ENCODE measurements at regions not wholly inside any gene's neighbourhood (a gene's known extent, or its start where the extent isn't known, plus 50 kb on each side); places are given as distances from the start of the nearest gene placed in this dataset.

DNA sequence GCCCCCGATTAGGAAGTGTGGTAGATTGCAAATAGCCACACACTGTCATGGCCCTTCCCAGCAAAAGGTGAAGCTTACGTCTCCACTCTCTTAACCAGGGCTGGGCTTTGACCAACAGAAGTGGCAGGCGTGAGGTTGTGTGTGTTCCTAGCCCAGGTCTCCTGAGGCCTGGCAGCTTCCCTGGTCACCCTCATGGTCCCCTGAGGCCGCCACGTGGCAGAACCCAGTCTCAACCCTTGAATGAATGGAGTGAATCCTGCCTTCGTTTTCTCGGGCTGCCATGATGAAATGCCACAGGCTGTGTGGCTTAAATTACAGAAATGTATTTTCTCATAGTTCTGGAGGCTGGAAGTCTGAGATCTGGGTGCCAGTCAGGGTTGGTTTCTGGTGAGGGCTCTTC is 370.4 kb downstream of the IRX2 start:
- Histone ChIP-seq H4K20me1 (ENCODE audit: insufficient read depth, low read length) (no peaks in the 10 kb centered on the region), H3K9ac (ENCODE audit: low read length) (no peak overlapping the region), H3K36me3 (ENCODE audit: insufficient read depth, low read length) (no peaks in the 10 kb centered on the region), H3K4me1 (ENCODE audit: insufficient read depth, low read length) (no peaks in the 10 kb centered on the region), H3K4me2 (ENCODE audit: low read length) (no peak overlapping the region), H3K79me2 (ENCODE audit: insufficient read depth, low read length) (no peaks in the 10 kb centered on the region), H3K4me3 (ENCODE audit: insufficient read depth, low read depth, low read length) (no peak overlapping the region), H3K27ac (ENCODE audit: low read depth, low read length) (no peak overlapping the region), H2AFZ (ENCODE audit: low read depth, low read length) (no peak overlapping the region), H3K9me3 (ENCODE audit: insufficient read depth, low read depth, low read length) (peaks cover 3% of the 10 kb centered on the region), H3K27me3 (ENCODE audit: insufficient read depth, low read length) (no peaks in the 10 kb centered on the region)
- FAIRE-seq (no peak), DNase-seq (ENCODE audit: low read depth) (no peak)
- Mint-ChIP-seq H3K27ac (ENCODE audit: unreplicated experiment) (no peak overlapping the region), H3K4me3 (ENCODE audit: unreplicated experiment) (no peak overlapping the region), H3K9me3 (ENCODE audit: unreplicated experiment) (peaks cover 5% of the 10 kb centered on the region), H3K4me1 (ENCODE audit: low read depth, unreplicated experiment) (no peaks in the 10 kb centered on the region), H3K27me3 (ENCODE audit: low read depth, unreplicated experiment) (peaks cover 51% of the 10 kb centered on the region), H3K36me3 (ENCODE audit: low read depth, unreplicated experiment) (no peaks in the 10 kb centered on the region)
- TF ChIP-seq CTCF (IDR thresholded peaks at IDR 0.05; ENCODE audit: insufficient read depth, low read depth, low read length) (no peak), EZH2 (IDR thresholded peaks at IDR 0.05; ENCODE audit: insufficient read depth, low read length) (no peak)

DNA sequence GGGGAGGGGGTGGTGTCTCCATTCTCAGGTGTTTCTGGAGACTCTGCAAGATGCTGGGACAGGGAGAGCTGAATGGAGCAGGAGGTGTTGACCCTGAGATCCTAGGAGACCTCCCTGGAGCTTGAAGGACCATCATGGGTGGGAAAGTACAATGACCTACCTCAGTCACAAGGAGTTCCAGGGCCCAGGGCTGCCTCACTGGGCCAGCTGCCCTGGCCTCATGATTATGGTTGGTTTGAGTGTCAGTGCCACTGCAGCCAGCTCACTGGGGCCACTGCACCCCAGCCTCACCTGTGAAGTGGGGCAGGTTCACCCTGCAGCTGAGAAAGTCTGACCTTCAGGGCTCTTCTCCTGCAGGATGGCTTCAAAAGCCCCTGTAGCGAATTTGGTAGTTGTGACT is 372.5 kb downstream of the IRX2 start:
- Histone ChIP-seq H3K4me2 (ENCODE audit: low read length) (no peak overlapping the region), H3K4me1 (ENCODE audit: insufficient read depth, low read length) (no peaks in the 10 kb centered on the region), H3K36me3 (ENCODE audit: insufficient read depth, low read length) (no peaks in the 10 kb centered on the region), H2AFZ (ENCODE audit: low read depth, low read length) (no peak overlapping the region), H3K9ac (ENCODE audit: low read length) (no peak overlapping the region), H4K20me1 (ENCODE audit: insufficient read depth, low read length) (no peaks in the 10 kb centered on the region), H3K4me3 (ENCODE audit: insufficient read depth, low read depth, low read length) (no peak overlapping the region), H3K27me3 (ENCODE audit: insufficient read depth, low read length) (no peaks in the 10 kb centered on the region), H3K9me3 (ENCODE audit: insufficient read depth, low read depth, low read length) (peaks cover 3% of the 10 kb centered on the region), H3K27ac (ENCODE audit: low read depth, low read length) (no peak overlapping the region), H3K79me2 (ENCODE audit: insufficient read depth, low read length) (no peaks in the 10 kb centered on the region)
- no peaks in the 10 kb centered on the region for H3K36me3 Mint-ChIP-seq (ENCODE audit: low read depth, unreplicated experiment)
- no peak overlapping the region for H3K4me3 Mint-ChIP-seq (ENCODE audit: unreplicated experiment)
- FAIRE-seq (no peak), DNase-seq (ENCODE audit: low read depth) (no peak)
- H3K27ac Mint-ChIP-seq (ENCODE audit: unreplicated experiment), result no peak overlapping the region
- TF ChIP-seq CTCF (IDR thresholded peaks at IDR 0.05; ENCODE audit: insufficient read depth, low read depth, low read length) (no peak), EZH2 (IDR thresholded peaks at IDR 0.05; ENCODE audit: insufficient read depth, low read length) (no peak)
- H3K9me3 Mint-ChIP-seq (ENCODE audit: unreplicated experiment), result peaks cover 5% of the 10 kb centered on the region
- H3K27me3 Mint-ChIP-seq (ENCODE audit: low read depth, unreplicated experiment), result peaks cover 38% of the 10 kb centered on the region
- no peaks in the 10 kb centered on the region for H3K4me1 Mint-ChIP-seq (ENCODE audit: low read depth, unreplicated experiment)

DNA sequence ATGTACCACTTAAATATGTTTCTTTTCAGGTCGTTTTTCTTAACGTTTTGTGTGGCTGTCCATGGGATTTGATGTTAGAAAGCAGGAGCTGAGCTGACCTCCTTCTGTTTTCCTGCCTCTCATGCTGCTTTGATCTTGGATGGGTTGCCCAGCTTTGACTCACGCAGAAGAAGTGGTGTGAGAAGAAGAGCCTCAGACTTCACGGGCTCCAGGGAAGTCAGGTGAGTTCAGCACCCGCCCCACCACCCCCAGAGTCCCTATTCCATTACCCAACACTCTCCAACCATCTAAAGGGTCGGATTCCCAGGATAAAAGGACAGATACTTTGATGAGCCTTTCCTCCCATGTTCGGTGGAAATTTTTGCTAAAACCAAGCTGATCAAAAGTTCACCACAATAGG is 373.4 kb downstream of the IRX2 start:
- H3K9me3 Mint-ChIP-seq (ENCODE audit: unreplicated experiment), result peaks cover 9% of the 10 kb centered on the region
- Histone ChIP-seq H3K27me3 (ENCODE audit: insufficient read depth, low read length) (no peaks in the 10 kb centered on the region), H3K4me3 (ENCODE audit: insufficient read depth, low read depth, low read length) (no peak overlapping the region), H4K20me1 (ENCODE audit: insufficient read depth, low read length) (no peaks in the 10 kb centered on the region), H3K4me2 (ENCODE audit: low read length) (no peak overlapping the region), H2AFZ (ENCODE audit: low read depth, low read length) (no peak overlapping the region), H3K4me1 (ENCODE audit: insufficient read depth, low read length) (no peaks in the 10 kb centered on the region), H3K79me2 (ENCODE audit: insufficient read depth, low read length) (no peaks in the 10 kb centered on the region), H3K9me3 (ENCODE audit: insufficient read depth, low read depth, low read length) (peaks cover 3% of the 10 kb centered on the region), H3K36me3 (ENCODE audit: insufficient read depth, low read length) (no peaks in the 10 kb centered on the region), H3K27ac (ENCODE audit: low read depth, low read length) (no peak overlapping the region), H3K9ac (ENCODE audit: low read length) (no peak overlapping the region)
- H3K27ac Mint-ChIP-seq (ENCODE audit: unreplicated experiment), result no peak overlapping the region
- peaks cover 33% of the 10 kb centered on the region for H3K27me3 Mint-ChIP-seq (ENCODE audit: low read depth, unreplicated experiment)
- DNase-seq (ENCODE audit: low read depth) (no peak), FAIRE-seq (no peak)
- H3K36me3 Mint-ChIP-seq (ENCODE audit: low read depth, unreplicated experiment), result no peaks in the 10 kb centered on the region
- no peak overlapping the region for H3K4me3 Mint-ChIP-seq (ENCODE audit: unreplicated experiment)
- no peaks in the 10 kb centered on the region for H3K4me1 Mint-ChIP-seq (ENCODE audit: low read depth, unreplicated experiment)
- TF ChIP-seq CTCF (IDR thresholded peaks at IDR 0.05; ENCODE audit: insufficient read depth, low read depth, low read length) (no peak), EZH2 (IDR thresholded peaks at IDR 0.05; ENCODE audit: insufficient read depth, low read length) (no peak)

All from astrocyte (in vitro differentiated cells and primary cell).